ENCODE measurements at regions not wholly inside any gene's neighbourhood (a gene's known extent, or its start where the extent isn't known, plus 50 kb on each side); places are given as distances from the start of the nearest gene placed in this dataset.

GRCh38 chr6:74573613-74574012 lies 632.2 kb downstream of the COL12A1 start:
- TF ChIP-seq CTCF (IDR thresholded peaks at IDR 0.05): no peak
- no peak for TF ChIP-seq EZH2 (IDR thresholded peaks at IDR 0.05; ENCODE audit: borderline replicate concordance, insufficient read depth, low read depth, low read length, poor library complexity, severe bottlenecking)
